ENCODE measurements at regions not wholly inside any gene's neighbourhood (a gene's known extent, or its start where the extent isn't known, plus 50 kb on each side); places are given as distances from the start of the nearest gene placed in this dataset.

GRCh38 chr11:91952056-91952455, 272.6 kb upstream of the FAT3 start:
- H3K36me3 ChIP-seq (ENCODE audit: control insufficient read depth in 4 of 4, insufficient read depth in 4 of 4, low read length in 3 of 4): no peaks in the 10 kb centered on the region
- WGBS (ENCODE audit: insufficient coverage): no CpG with 5 or more reads among the region's 5 CpGs
- H3K27me3 ChIP-seq (replicated peaks in 2 of 5; ENCODE audit: control insufficient read depth in 4 of 5, insufficient read depth in 5 of 5, low read length in 4 of 5): no peaks in the 10 kb centered on the region
- H3K4me1 ChIP-seq (ENCODE audit: control extremely low read depth in 1 of 4, control insufficient read depth in 4 of 4, insufficient read depth in 4 of 4, low read length in 3 of 4): no peaks in the 10 kb centered on the region
- DNase-seq: no peak
- H3K4me3 ChIP-seq (ENCODE audit: control insufficient read depth in 1 of 7, extremely low read depth in 1 of 7, insufficient read depth in 4 of 7, low read depth in 2 of 7, low read length in 6 of 7): no peak overlapping the region
- no peaks in the 10 kb centered on the region for H3K9me3 ChIP-seq (ENCODE audit: control extremely low read depth in 1 of 5, control insufficient read depth in 4 of 5, insufficient read depth in 2 of 5, low read depth in 1 of 5, low read length in 4 of 5)
- ChIA-PET POLR2A (no interaction called here), CTCF (interaction anchor here (1.4 kb wide), 1 partner anchor 10 kb away, joined by 3 read pairs; no protein-coding TSS in a partner anchor)
- no peak overlapping the region for H3K27ac ChIP-seq (ENCODE audit: insufficient read depth in 1 of 2, low read depth in 1 of 2, low read length in 2 of 2, poor library complexity in 1 of 2, severe bottlenecking in 2 of 2)

- Histone ChIP-seq H3K4me3 (ENCODE audit: control insufficient read depth in 1 of 7, extremely low read depth in 1 of 7, insufficient read depth in 4 of 7, low read depth in 2 of 7, low read length in 6 of 7) (no peak overlapping the region), H3K9me3 (ENCODE audit: control extremely low read depth in 1 of 5, control insufficient read depth in 4 of 5, insufficient read depth in 2 of 5, low read depth in 1 of 5, low read length in 4 of 5) (no peaks in the 10 kb centered on the region), H3K4me1 (ENCODE audit: control extremely low read depth in 1 of 4, control insufficient read depth in 4 of 4, insufficient read depth in 4 of 4, low read length in 3 of 4) (no peaks in the 10 kb centered on the region), H3K36me3 (ENCODE audit: control insufficient read depth in 4 of 4, insufficient read depth in 4 of 4, low read length in 3 of 4) (no peaks in the 10 kb centered on the region), H3K27me3 (replicated peaks in 2 of 5; ENCODE audit: control insufficient read depth in 4 of 5, insufficient read depth in 5 of 5, low read length in 4 of 5) (no peaks in the 10 kb centered on the region), H3K27ac (ENCODE audit: insufficient read depth in 1 of 2, low read depth in 1 of 2, low read length in 2 of 2, poor library complexity in 1 of 2, severe bottlenecking in 2 of 2) (no peak overlapping the region)
- ChIA-PET POLR2A (no interaction called here), CTCF (no interaction called here)
- DNase-seq: no peak
- 0% methylated on average over 1 of the region's 2 CpGs for WGBS (ENCODE audit: insufficient coverage)
Measured at GRCh38 chr11:91947215-91947820, 277.3 kb upstream of the FAT3 start.

GRCh38 chr11:91946397-91946951, 278.1 kb upstream of the FAT3 start:
- Histone ChIP-seq H3K27me3 (replicated peaks in 2 of 5; ENCODE audit: control insufficient read depth in 4 of 5, insufficient read depth in 5 of 5, low read length in 4 of 5) (no peaks in the 10 kb centered on the region), H3K36me3 (ENCODE audit: control insufficient read depth in 4 of 4, insufficient read depth in 4 of 4, low read length in 3 of 4) (no peaks in the 10 kb centered on the region), H3K27ac (ENCODE audit: insufficient read depth in 1 of 2, low read depth in 1 of 2, low read length in 2 of 2, poor library complexity in 1 of 2, severe bottlenecking in 2 of 2) (no peak overlapping the region), H3K9me3 (ENCODE audit: control extremely low read depth in 1 of 5, control insufficient read depth in 4 of 5, insufficient read depth in 2 of 5, low read depth in 1 of 5, low read length in 4 of 5) (no peaks in the 10 kb centered on the region), H3K4me1 (ENCODE audit: control extremely low read depth in 1 of 4, control insufficient read depth in 4 of 4, insufficient read depth in 4 of 4, low read length in 3 of 4) (no peaks in the 10 kb centered on the region), H3K4me3 (ENCODE audit: control insufficient read depth in 1 of 7, extremely low read depth in 1 of 7, insufficient read depth in 4 of 7, low read depth in 2 of 7, low read length in 6 of 7) (no peak overlapping the region)
- CTCF ChIA-PET: no interaction called here
- DNase-seq: no peak
- POLR2A ChIA-PET: no interaction called here
- 33% methylated on average over 1 of the region's 1 CpG for WGBS (ENCODE audit: insufficient coverage)

GRCh38 chr11:91935120-91935519, 289.5 kb upstream of the FAT3 start:
- no peak for DNase-seq
- no peak overlapping the region for H3K4me3 ChIP-seq (ENCODE audit: control insufficient read depth in 1 of 7, extremely low read depth in 1 of 7, insufficient read depth in 4 of 7, low read depth in 2 of 7, low read length in 6 of 7)
- H3K27me3 ChIP-seq (replicated peaks in 2 of 5; ENCODE audit: control insufficient read depth in 4 of 5, insufficient read depth in 5 of 5, low read length in 4 of 5): no peaks in the 10 kb centered on the region
- no peaks in the 10 kb centered on the region for H3K4me1 ChIP-seq (ENCODE audit: control extremely low read depth in 1 of 4, control insufficient read depth in 4 of 4, insufficient read depth in 4 of 4, low read length in 3 of 4)
- H3K9me3 ChIP-seq (ENCODE audit: control extremely low read depth in 1 of 5, control insufficient read depth in 4 of 5, insufficient read depth in 2 of 5, low read depth in 1 of 5, low read length in 4 of 5): peaks cover 0 to 1% (median 0%) of the 10 kb centered on the region in 5 experiments
- CTCF ChIA-PET: no interaction called here
- no peaks in the 10 kb centered on the region for H3K36me3 ChIP-seq (ENCODE audit: control insufficient read depth in 4 of 4, insufficient read depth in 4 of 4, low read length in 3 of 4)
- 88% methylated on average over 1 of the region's 3 CpGs for WGBS (ENCODE audit: insufficient coverage)
- POLR2A ChIA-PET: no interaction called here
- H3K27ac ChIP-seq (ENCODE audit: insufficient read depth in 1 of 2, low read depth in 1 of 2, low read length in 2 of 2, poor library complexity in 1 of 2, severe bottlenecking in 2 of 2): no peak overlapping the region

DNA sequence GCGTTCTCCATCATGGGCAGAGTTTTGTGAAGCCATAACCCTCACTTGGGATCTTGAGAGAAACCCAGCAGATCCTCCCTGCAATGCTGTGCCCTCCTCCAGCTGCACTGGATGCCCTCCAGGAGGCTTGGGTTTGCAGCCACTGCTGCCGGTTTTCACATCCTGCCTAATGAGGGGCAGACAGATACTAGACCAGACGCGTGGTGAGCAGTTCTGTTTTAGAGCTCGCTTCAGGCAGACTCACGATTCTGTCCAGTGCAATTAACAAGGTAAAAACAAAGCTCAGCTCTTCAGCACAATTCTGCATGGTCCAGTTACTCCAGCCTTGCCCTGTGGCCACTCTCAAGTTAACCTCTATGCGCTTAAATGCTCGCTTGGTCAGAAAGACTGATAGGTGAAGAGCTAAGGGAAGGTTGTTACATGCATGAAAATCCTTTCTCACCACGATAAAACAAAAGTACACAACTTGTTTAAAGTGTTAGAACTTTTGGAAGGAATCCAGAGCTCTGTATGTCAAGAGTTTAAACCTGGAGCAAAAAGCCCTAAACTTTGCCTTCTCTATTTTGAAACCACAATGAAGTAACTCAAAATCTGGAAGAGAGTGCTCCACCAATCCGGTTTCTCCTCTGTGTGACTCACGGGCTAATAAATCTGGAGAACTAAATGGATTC, 292.3 kb upstream of the FAT3 start:
- Histone ChIP-seq H3K4me3 (ENCODE audit: control insufficient read depth in 1 of 7, extremely low read depth in 1 of 7, insufficient read depth in 4 of 7, low read depth in 2 of 7, low read length in 6 of 7) (no peak overlapping the region), H3K27me3 (replicated peaks in 2 of 5; ENCODE audit: control insufficient read depth in 4 of 5, insufficient read depth in 5 of 5, low read length in 4 of 5) (no peaks in the 10 kb centered on the region), H3K9me3 (ENCODE audit: control extremely low read depth in 1 of 5, control insufficient read depth in 4 of 5, insufficient read depth in 2 of 5, low read depth in 1 of 5, low read length in 4 of 5) (peaks cover 0 to 1% (median 0%) of the 10 kb centered on the region in 5 experiments), H3K27ac (ENCODE audit: insufficient read depth in 1 of 2, low read depth in 1 of 2, low read length in 2 of 2, poor library complexity in 1 of 2, severe bottlenecking in 2 of 2) (no peak overlapping the region), H3K4me1 (ENCODE audit: control extremely low read depth in 1 of 4, control insufficient read depth in 4 of 4, insufficient read depth in 4 of 4, low read length in 3 of 4) (no peaks in the 10 kb centered on the region), H3K36me3 (ENCODE audit: control insufficient read depth in 4 of 4, insufficient read depth in 4 of 4, low read length in 3 of 4) (no peaks in the 10 kb centered on the region)
- ChIA-PET POLR2A (no interaction called here), CTCF (no interaction called here)
- no peak for DNase-seq
- WGBS (ENCODE audit: insufficient coverage): 84% methylated on average over 9 of the region's 11 CpGs

DNA sequence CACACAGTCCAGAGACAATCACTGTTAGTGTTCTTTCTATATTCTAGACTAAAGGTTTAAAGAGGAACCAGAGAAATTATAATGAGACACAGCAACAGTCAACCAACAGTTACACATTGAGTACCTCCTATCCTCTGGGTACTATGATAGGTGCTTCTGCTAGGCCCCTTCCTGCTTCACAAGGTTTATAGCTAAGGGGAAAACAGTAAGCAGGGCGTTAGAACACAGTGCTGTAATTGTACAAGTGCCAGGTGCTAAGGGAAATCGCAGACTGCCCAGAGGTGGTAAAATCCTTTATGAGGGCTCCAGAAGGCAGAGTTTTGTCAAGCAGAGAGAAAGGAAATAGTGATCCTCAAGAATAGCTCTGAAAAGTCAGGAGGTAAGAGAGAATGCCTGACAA, 297.2 kb upstream of the FAT3 start:
- POLR2A ChIA-PET: no interaction called here
- CTCF ChIA-PET: no interaction called here
- Histone ChIP-seq H3K9me3 (ENCODE audit: control extremely low read depth in 1 of 5, control insufficient read depth in 4 of 5, insufficient read depth in 2 of 5, low read depth in 1 of 5, low read length in 4 of 5) (no peaks in the 10 kb centered on the region), H3K4me1 (ENCODE audit: control extremely low read depth in 1 of 4, control insufficient read depth in 4 of 4, insufficient read depth in 4 of 4, low read length in 3 of 4) (no peaks in the 10 kb centered on the region), H3K4me3 (ENCODE audit: control insufficient read depth in 1 of 7, extremely low read depth in 1 of 7, insufficient read depth in 4 of 7, low read depth in 2 of 7, low read length in 6 of 7) (no peak overlapping the region), H3K27ac (ENCODE audit: insufficient read depth in 1 of 2, low read depth in 1 of 2, low read length in 2 of 2, poor library complexity in 1 of 2, severe bottlenecking in 2 of 2) (no peak overlapping the region), H3K36me3 (ENCODE audit: control insufficient read depth in 4 of 4, insufficient read depth in 4 of 4, low read length in 3 of 4) (no peaks in the 10 kb centered on the region), H3K27me3 (replicated peaks in 2 of 5; ENCODE audit: control insufficient read depth in 4 of 5, insufficient read depth in 5 of 5, low read length in 4 of 5) (no peaks in the 10 kb centered on the region)
- WGBS (ENCODE audit: insufficient coverage): 67% methylated on average over 2 of the region's 2 CpGs
- no peak for DNase-seq

- ChIA-PET POLR2A (no interaction called here), CTCF (no interaction called here)
- no peak overlapping the region for H3K27ac ChIP-seq (ENCODE audit: insufficient read depth in 1 of 2, low read depth in 1 of 2, low read length in 2 of 2, poor library complexity in 1 of 2, severe bottlenecking in 2 of 2)
- no peaks in the 10 kb centered on the region for H3K4me1 ChIP-seq (ENCODE audit: control extremely low read depth in 1 of 4, control insufficient read depth in 4 of 4, insufficient read depth in 4 of 4, low read length in 3 of 4)
- no peaks in the 10 kb centered on the region for H3K27me3 ChIP-seq (replicated peaks in 2 of 5; ENCODE audit: control insufficient read depth in 4 of 5, insufficient read depth in 5 of 5, low read length in 4 of 5)
- H3K36me3 ChIP-seq (ENCODE audit: control insufficient read depth in 4 of 4, insufficient read depth in 4 of 4, low read length in 3 of 4): no peaks in the 10 kb centered on the region
- H3K4me3 ChIP-seq (ENCODE audit: control insufficient read depth in 1 of 7, extremely low read depth in 1 of 7, insufficient read depth in 4 of 7, low read depth in 2 of 7, low read length in 6 of 7): no peak overlapping the region
- WGBS (ENCODE audit: insufficient coverage): no CpG with 5 or more reads among the region's 1 CpG
- no peak for DNase-seq
- no peaks in the 10 kb centered on the region for H3K9me3 ChIP-seq (ENCODE audit: control extremely low read depth in 1 of 5, control insufficient read depth in 4 of 5, insufficient read depth in 2 of 5, low read depth in 1 of 5, low read length in 4 of 5)
Measured at GRCh38 chr11:91926965-91927364, 297.7 kb upstream of the FAT3 start.
